ENCODE measurements at regions not wholly inside any gene's neighbourhood (a gene's known extent, or its start where the extent isn't known, plus 50 kb on each side); places are given as distances from the start of the nearest gene placed in this dataset.

GRCh38 chr12:77767756-77768343, 62.8 kb upstream of the NAV3 start:
- ATAC-seq (no peak), FAIRE-seq (no peak), DNase-seq (ENCODE audit: extremely low read depth in 1 of 4, low spot score in 3 of 4) (no peak)
- Histone ChIP-seq H3K27me3 (ENCODE audit: control insufficient read depth in 2 of 2, insufficient read depth in 2 of 2, low read length in 2 of 2) (no peaks in the 10 kb centered on the region), H3K27ac (ENCODE audit: extremely low read depth, low read depth, low read length) (no peak overlapping the region), H3K4me3 (no peak overlapping the region), H2AFZ (ENCODE audit: low read depth, low read length) (no peak overlapping the region), H3K9me1 (ENCODE audit: control insufficient read depth, insufficient read depth, low read length) (no peaks in the 10 kb centered on the region), H3K4me1 (replicated peaks in 1 of 2; ENCODE audit: control insufficient read depth in 2 of 2, insufficient read depth in 2 of 2, low read length in 2 of 2) (no peaks in the 10 kb centered on the region), H3K36me3 (ENCODE audit: control insufficient read depth, insufficient read depth, low read length) (no peaks in the 10 kb centered on the region), H3K79me2 (ENCODE audit: control insufficient read depth, insufficient read depth, low read length) (no peaks in the 10 kb centered on the region), H4K20me1 (replicated peaks; ENCODE audit: control insufficient read depth, insufficient read depth, low read length) (no peaks in the 10 kb centered on the region), H3K9me3 (replicated peaks; ENCODE audit: control insufficient read depth, insufficient read depth, low read depth, low read length) (no peaks in the 10 kb centered on the region), H3K9ac (ENCODE audit: insufficient read depth in 1 of 2, low read depth in 2 of 2, low read length in 2 of 2) (no peak overlapping the region), H3K4me2 (ENCODE audit: insufficient read depth, low read length) (no peak overlapping the region)
- TF ChIP-seq ETS1 (conservative IDR thresholded peaks at IDR 0.05; ENCODE audit: control insufficient read depth, low read depth, low read length) (no peak), MYC (IDR thresholded peaks at IDR 0.05; ENCODE audit: low read depth, low read length) (no peak), MYC (CRISPR knock-in tag; IDR thresholded peaks at IDR 0.05; ENCODE audit: borderline replicate concordance, low read depth) (no peak)
- POLR2A ChIA-PET: no interaction called here
- 0% methylated on average over 1 of the region's 1 CpG for WGBS (ENCODE audit: insufficient coverage, low coverage, missing lambda C conversion rate)
- in situ Hi-C loops (cut with MboI): no loop called here
- intact Hi-C loops (cut with micrococcal nuclease): no loop called here
- CTCF ChIA-PET (ENCODE audit: low intra/inter-chr PET ratio): no interaction called here
- no TSS peak for BruUV-seq (replicated peaks)

GRCh38 chr12:77767335-77767734, 63.4 kb upstream of the NAV3 start:
- in situ Hi-C loops (cut with MboI) (no loop called here), intact Hi-C loops (cut with micrococcal nuclease) (no loop called here)
- CTCF ChIA-PET (ENCODE audit: low intra/inter-chr PET ratio): no interaction called here
- no peaks in the 10 kb centered on the region for H3K9me3 ChIP-seq (replicated peaks; ENCODE audit: control insufficient read depth, insufficient read depth, low read depth, low read length)
- H3K36me3 ChIP-seq (ENCODE audit: control insufficient read depth, insufficient read depth, low read length): no peaks in the 10 kb centered on the region
- H3K4me2 ChIP-seq (ENCODE audit: insufficient read depth, low read length): no peak overlapping the region
- 0% methylated on average over 3 of the region's 4 CpGs for WGBS (ENCODE audit: insufficient coverage, low coverage, missing lambda C conversion rate)
- H3K4me3 ChIP-seq: no peak overlapping the region
- BruUV-seq (replicated peaks): no TSS peak
- DNase-seq (ENCODE audit: extremely low read depth in 1 of 4, low spot score in 3 of 4): no peak
- no peak overlapping the region for H3K27ac ChIP-seq (ENCODE audit: extremely low read depth, low read depth, low read length)
- no peaks in the 10 kb centered on the region for H4K20me1 ChIP-seq (replicated peaks; ENCODE audit: control insufficient read depth, insufficient read depth, low read length)
- H3K9me1 ChIP-seq (ENCODE audit: control insufficient read depth, insufficient read depth, low read length): no peaks in the 10 kb centered on the region
- POLR2A ChIA-PET: no interaction called here
- no peak overlapping the region for H2AFZ ChIP-seq (ENCODE audit: low read depth, low read length)
- no peak for ATAC-seq
- H3K9ac ChIP-seq (ENCODE audit: insufficient read depth in 1 of 2, low read depth in 2 of 2, low read length in 2 of 2): no peak overlapping the region
- H3K79me2 ChIP-seq (ENCODE audit: control insufficient read depth, insufficient read depth, low read length): no peaks in the 10 kb centered on the region
- no peaks in the 10 kb centered on the region for H3K27me3 ChIP-seq (ENCODE audit: control insufficient read depth in 2 of 2, insufficient read depth in 2 of 2, low read length in 2 of 2)
- H3K4me1 ChIP-seq (replicated peaks in 1 of 2; ENCODE audit: control insufficient read depth in 2 of 2, insufficient read depth in 2 of 2, low read length in 2 of 2): no peaks in the 10 kb centered on the region
- no peak for FAIRE-seq
- TF ChIP-seq GTF3C2 (IDR thresholded peaks at IDR 0.05; ENCODE audit: borderline replicate concordance, extremely low read depth, insufficient read length) (no peak), ARID1B (IDR thresholded peaks at IDR 0.05) (no peak), CBX3 (IDR thresholded peaks at IDR 0.05; ENCODE audit: borderline replicate concordance in 1 of 2, low read length in 2 of 2) (no peak), MCM2 (IDR thresholded peaks at IDR 0.05; ENCODE audit: low read depth) (no peak), HMG20B (CRISPR knock-in tag; IDR thresholded peaks at IDR 0.05) (no peak)
